HEK293T (cell line): ENCODE measurements at regions not wholly inside any gene's neighbourhood (a gene's known extent, or its start where the extent isn't known, plus 50 kb on each side); places are given as distances from the start of the nearest gene placed in this dataset.

ENCODE experiments used
- CTCF ChIA-PET: fragments of 350-600 bp; formaldehyde crosslinking; extraction: SDS; loops from one replicate; lab custom pipeline; 2021; ENCODE audit warnings: antibody characterized with exemption, inconsistent platforms; lab: Yijun Ruan, JAX
- POLR2A ChIA-PET: fragments of 350-600 bp; formaldehyde crosslinking; extraction: SDS; loops from one replicate; lab custom pipeline; 2020; ENCODE audit warnings: antibody characterized with exemption, inconsistent platforms; lab: Yijun Ruan, JAX
- DNase-seq: peaks from one replicate; pipeline ENCODE4 v3.0.0; 2012; ENCODE audit warnings: mixed read lengths; ENCODE audit errors: extremely low spot score
- ARNT ChIP-seq: fragments of 450-650 bp; IDR thresholded peaks from 2 replicates; pipeline ENCODE4 v1.6.1; 2017; ENCODE audit warnings: mild to moderate bottlenecking
- BHLHE40 ChIP-seq: fragments of 450-650 bp; IDR thresholded peaks from 2 replicates; pipeline ENCODE4 v1.6.1; 2016; ENCODE audit warnings: mild to moderate bottlenecking, moderate library complexity, borderline replicate concordance
- CTBP1 ChIP-seq: fragments of 450-650 bp; IDR thresholded peaks from 2 replicates; pipeline ENCODE4 v1.6.1; 2016; ENCODE audit warnings: borderline replicate concordance
- ELF4 ChIP-seq: fragments of 450-650 bp; IDR thresholded peaks from 2 replicates; pipeline ENCODE4 v1.6.1; 2017; ENCODE audit warnings: antibody characterized with exemption
- FOXA1 ChIP-seq: fragments of 450-650 bp; IDR thresholded peaks from 2 replicates; pipeline ENCODE4 v1.6.1; 2016; ENCODE audit warnings: mild to moderate bottlenecking
- FOXK2 ChIP-seq: fragments of 450-650 bp; IDR thresholded peaks from 2 replicates; pipeline ENCODE4 v1.6.1; 2016; ENCODE audit warnings: mild to moderate bottlenecking
- FOXM1 ChIP-seq: fragments of 450-650 bp; IDR thresholded peaks from 2 replicates; pipeline ENCODE4 v1.6.1; 2017; ENCODE audit warnings: mild to moderate bottlenecking, borderline replicate concordance
- HDGF ChIP-seq: fragments of 450-650 bp; IDR thresholded peaks from 2 replicates; pipeline ENCODE4 v1.6.1; 2017; ENCODE audit warnings: antibody characterized with exemption, borderline replicate concordance
- L3MBTL2 ChIP-seq: fragments of 450-650 bp; conservative IDR thresholded peaks from 2 replicates; pipeline ENCODE4 v1.6.1; 2016; ENCODE audit warnings: mild to moderate bottlenecking
- LEF1 ChIP-seq: fragments of 450-650 bp; IDR thresholded peaks from 2 replicates; pipeline ENCODE4 v1.6.1; 2017; ENCODE audit warnings: mild to moderate bottlenecking, borderline replicate concordance
- NFRKB ChIP-seq: fragments of 450-650 bp; IDR thresholded peaks from 2 replicates; pipeline ENCODE4 v1.6.1; 2016; ENCODE audit warnings: mild to moderate bottlenecking, moderate library complexity
- SP1 ChIP-seq: fragments of 450-650 bp; IDR thresholded peaks from 2 replicates; pipeline ENCODE4 v1.6.1; 2017
- SUZ12 ChIP-seq: fragments of 450-650 bp; IDR thresholded peaks from 2 replicates; pipeline ENCODE4 v1.6.1; 2016; ENCODE audit warnings: mild to moderate bottlenecking
- TARDBP ChIP-seq: fragments of 450-650 bp; IDR thresholded peaks from 2 replicates; pipeline ENCODE4 v1.6.1; 2016
- ZNF384 ChIP-seq: fragments of 450-650 bp; IDR thresholded peaks from 2 replicates; pipeline ENCODE4 v1.6.1; 2016
- TF ChIP-seq, protein P1 (sequence below): fragments of 450-650 bp; IDR thresholded peaks from 2 replicates; pipeline ENCODE4 v1.6.1; 2016

DNA sequence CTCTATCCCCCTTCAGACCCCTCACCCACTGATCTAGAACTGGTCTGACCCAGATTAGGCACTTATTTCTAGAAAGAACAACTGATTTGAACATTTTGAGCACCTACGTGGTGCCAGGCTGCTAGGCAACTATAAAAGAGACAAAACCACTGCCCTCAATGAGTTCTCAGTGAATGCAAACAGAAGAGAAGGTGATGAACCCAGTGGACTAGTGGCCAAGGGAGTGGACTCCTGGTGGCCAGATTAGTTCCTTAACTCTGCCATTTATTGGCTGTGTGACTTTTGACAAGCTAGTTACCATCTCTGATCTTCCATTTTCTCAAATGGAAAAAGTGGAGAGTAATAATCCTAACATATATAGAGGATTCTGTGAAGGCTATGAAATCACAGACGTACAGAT lies 259.1 kb upstream of the SALL1 start:
- CTCF ChIA-PET = no interaction called here
- no peak for TF ChIP-seq CTBP1
- no peak for TF ChIP-seq ZNF384
- POLR2A ChIA-PET = no interaction called here
- DNase-seq = no peak

DNA sequence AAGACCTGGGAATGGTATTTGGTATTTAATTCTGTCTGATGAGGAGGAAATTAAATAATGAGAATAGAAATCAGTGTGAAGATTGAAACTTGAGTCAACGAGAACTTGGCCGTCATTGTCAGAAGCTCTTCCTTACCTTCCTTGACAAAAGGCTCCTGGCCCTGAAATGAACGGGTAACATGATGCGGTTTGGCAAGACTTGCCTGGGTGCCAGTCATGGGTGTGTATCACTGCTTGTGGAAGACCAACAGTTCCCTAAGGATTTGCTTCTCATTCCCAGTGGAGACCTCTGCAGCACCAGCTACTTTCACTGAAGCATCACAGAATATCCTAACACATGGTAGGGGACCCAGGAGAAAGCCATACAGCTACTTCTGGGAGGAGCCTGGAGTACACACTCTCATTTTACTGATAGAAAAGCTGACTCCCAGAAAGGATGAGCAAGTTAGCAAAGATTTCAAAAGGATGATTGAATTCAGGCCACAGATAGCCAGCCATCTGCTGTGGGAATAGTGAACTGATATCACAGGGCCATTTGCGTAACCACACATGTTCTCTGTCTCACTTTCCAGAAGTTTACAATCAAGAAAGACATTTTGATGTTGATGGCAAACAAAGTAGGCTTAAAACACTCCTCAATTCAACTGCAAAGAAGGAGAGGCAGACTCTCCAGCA lies 258.1 kb upstream of the SALL1 start:
- POLR2A ChIA-PET = no interaction called here
- DNase-seq = no peak
- CTCF ChIA-PET = no interaction called here
- TF ChIP-seq TARDBP (no peak), FOXM1 (no peak), LEF1 (no peak), BHLHE40 (no peak), ZNF384 (no peak), NFRKB (no peak), L3MBTL2 (no peak), FOXK2 (no peak), CTBP1 (no peak), FOXA1 (no peak), ELF4 (no peak)

DNA sequence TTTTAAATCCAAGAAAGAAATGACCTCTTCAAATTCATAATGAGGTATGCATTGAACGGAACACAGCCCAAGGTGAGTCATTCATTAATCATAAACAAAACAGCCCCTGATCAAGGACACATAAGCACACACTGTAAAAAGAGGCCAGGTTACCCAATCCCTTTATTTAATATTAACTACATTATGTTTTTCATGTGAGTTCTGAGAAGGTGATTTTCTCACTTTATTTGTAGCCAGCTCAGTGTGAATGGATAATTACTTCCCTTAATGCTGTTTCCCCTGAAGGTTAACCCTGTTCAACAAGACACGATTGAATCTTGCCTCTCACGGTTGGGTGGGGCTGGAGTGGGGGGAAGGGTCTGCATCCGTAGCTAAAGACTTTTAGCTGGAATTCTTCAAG lies 257.3 kb upstream of the SALL1 start:
- ChIA-PET CTCF (no interaction called here), POLR2A (no interaction called here)
- no peak for DNase-seq
- TF ChIP-seq ELF4 = no peak
- no peak for TF ChIP-seq ARNT
- no peak for TF ChIP-seq ZNF384
- TF ChIP-seq, protein P1, sequence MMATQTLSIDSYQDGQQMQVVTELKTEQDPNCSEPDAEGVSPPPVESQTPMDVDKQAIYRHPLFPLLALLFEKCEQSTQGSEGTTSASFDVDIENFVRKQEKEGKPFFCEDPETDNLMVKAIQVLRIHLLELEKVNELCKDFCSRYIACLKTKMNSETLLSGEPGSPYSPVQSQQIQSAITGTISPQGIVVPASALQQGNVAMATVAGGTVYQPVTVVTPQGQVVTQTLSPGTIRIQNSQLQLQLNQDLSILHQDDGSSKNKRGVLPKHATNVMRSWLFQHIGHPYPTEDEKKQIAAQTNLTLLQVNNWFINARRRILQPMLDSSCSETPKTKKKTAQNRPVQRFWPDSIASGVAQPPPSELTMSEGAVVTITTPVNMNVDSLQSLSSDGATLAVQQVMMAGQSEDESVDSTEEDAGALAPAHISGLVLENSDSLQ = no peak
- TF ChIP-seq SP1 = no peak
- no peak for TF ChIP-seq NFRKB
- TF ChIP-seq L3MBTL2 = no peak
- no peak for TF ChIP-seq FOXM1
- no peak for TF ChIP-seq CTBP1
- no peak for TF ChIP-seq LEF1
- no peak for TF ChIP-seq TARDBP
- TF ChIP-seq SUZ12 = no peak
- TF ChIP-seq HDGF = no peak
- no peak for TF ChIP-seq FOXK2
- no peak for TF ChIP-seq BHLHE40

DNA sequence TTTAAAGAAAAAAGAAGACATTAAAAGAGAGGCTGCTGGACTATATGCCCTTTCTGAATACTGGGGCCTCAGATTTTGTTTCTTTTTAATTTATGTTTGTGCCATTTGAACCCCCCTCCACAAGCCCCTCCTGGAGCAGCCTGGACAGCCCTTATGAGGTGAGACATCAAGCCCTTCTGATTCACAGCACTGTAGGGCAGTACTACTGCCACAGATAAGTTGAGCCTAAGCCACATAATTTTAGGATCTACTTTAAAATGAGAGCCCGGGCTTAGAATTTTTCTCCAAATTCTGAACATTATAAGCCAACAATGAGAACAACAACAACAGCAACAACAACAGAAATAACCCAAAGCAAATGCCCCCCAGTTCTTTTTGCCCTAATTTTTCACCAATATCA lies 256.9 kb upstream of the SALL1 start:
- TF ChIP-seq FOXA1 (no peak), ELF4 (no peak), ZNF384 (no peak), ARNT (no peak), SUZ12 (no peak), SP1 (no peak), HDGF (no peak), L3MBTL2 (no peak), LEF1 (no peak), TARDBP (no peak), NFRKB (no peak), BHLHE40 (no peak), CTBP1 (no peak), FOXK2 (no peak), FOXM1 (no peak)
- TF ChIP-seq, protein P1 = no peak
- POLR2A ChIA-PET = no interaction called here
- CTCF ChIA-PET = no interaction called here
- no peak for DNase-seq

DNA sequence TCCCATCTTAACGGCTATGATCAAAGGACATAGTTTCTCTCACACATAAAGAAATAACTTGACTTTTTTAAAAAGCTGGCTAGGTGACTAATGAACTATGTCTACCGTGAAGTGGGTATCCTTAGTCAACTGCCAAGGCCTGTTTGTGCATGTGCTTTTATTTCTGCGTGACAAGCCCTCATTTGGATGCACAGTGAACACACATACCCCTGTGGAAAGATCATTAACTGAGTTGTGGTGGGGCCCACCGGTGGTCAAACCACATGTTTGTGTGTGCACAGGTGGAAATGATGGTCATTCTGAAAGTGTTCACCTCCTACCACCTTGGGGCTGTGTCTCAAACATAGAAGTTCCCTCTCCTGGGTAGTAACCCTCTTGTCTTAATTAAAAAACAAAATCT lies 256.1 kb upstream of the SALL1 start:
- ChIA-PET POLR2A (no interaction called here), CTCF (no interaction called here)
- no peak for DNase-seq
- TF ChIP-seq SUZ12 = no peak
- TF ChIP-seq FOXA1 = no peak
- TF ChIP-seq LEF1 = no peak
- TF ChIP-seq SP1 = no peak
- no peak for TF ChIP-seq TARDBP
- TF ChIP-seq FOXM1 = no peak
- TF ChIP-seq BHLHE40 = no peak
- TF ChIP-seq L3MBTL2 = no peak
- TF ChIP-seq, protein P1 = no peak
- TF ChIP-seq FOXK2 = no peak
- no peak for TF ChIP-seq ARNT
- no peak for TF ChIP-seq ZNF384
- TF ChIP-seq CTBP1 = no peak
- TF ChIP-seq ELF4 = no peak
- TF ChIP-seq HDGF = no peak
- TF ChIP-seq NFRKB = no peak

DNA sequence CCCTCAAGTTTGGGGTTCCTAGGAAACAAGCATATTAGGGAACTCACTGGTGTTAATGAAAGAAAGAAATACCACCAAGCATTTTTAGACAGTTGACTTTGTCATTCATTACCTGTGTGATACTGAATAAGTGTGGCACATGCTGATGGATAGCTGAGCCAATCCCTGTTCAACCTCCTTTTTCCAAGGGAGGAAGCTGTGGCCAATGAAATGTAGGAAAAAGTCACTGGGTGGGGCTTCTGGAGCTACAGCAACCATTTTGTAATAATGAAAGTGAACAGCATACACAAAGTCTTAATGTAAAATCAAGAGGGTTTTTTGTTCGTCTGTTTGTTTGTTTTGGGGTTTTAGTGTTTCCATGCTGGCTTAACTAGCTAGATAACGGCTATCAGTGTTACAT lies 254.3 kb upstream of the SALL1 start:
- TF ChIP-seq TARDBP (no peak), FOXK2 (no peak), ZNF384 (no peak), L3MBTL2 (no peak), FOXM1 (no peak), SP1 (no peak), NFRKB (no peak), ELF4 (no peak), FOXA1 (no peak), SUZ12 (no peak), BHLHE40 (no peak), LEF1 (no peak), HDGF (no peak), ARNT (no peak), CTBP1 (no peak)
- TF ChIP-seq, protein P1 = no peak
- ChIA-PET CTCF (no interaction called here), POLR2A (no interaction called here)
- DNase-seq = no peak
